ENCODE measurements at regions not wholly inside any gene's neighbourhood (a gene's known extent, or its start where the extent isn't known, plus 50 kb on each side); places are given as distances from the start of the nearest gene placed in this dataset.

- TF ChIP-seq EZH2phosphoT487 (IDR thresholded peaks at IDR 0.05; ENCODE audit: insufficient read depth, low read depth) (no peak), EZH2 (IDR thresholded peaks at IDR 0.05; ENCODE audit: insufficient read depth, poor library complexity, severe bottlenecking) (no peak)
These were observed 156.7 kb downstream of the SLC4A3 start for GRCh38 chr2:219784178-219784577.
